Mesodermal cell (in vitro differentiated cells): ENCODE measurements at regions not wholly inside any gene's neighbourhood (a gene's known extent, or its start where the extent isn't known, plus 50 kb on each side); places are given as distances from the start of the nearest gene placed in this dataset.

Source experiments
- H3K27ac ChIP-seq: 2 replicates; pipeline ENCODE4 v1.7.0; 2013; ENCODE audit warnings: mild to moderate bottlenecking, low read depth, low read length, moderate library complexity; ENCODE audit not compliant: severe bottlenecking
- H3K36me3 ChIP-seq: 2 replicates; pipeline ENCODE4 v1.7.1; 2013; ENCODE audit warnings: mild to moderate bottlenecking, low read length, moderate library complexity; ENCODE audit not compliant: control insufficient read depth, insufficient read depth
- H3K4me1 ChIP-seq: one replicate; pipeline ENCODE4 v1.7.1; 2013; ENCODE audit warnings: mild to moderate bottlenecking, low read length; ENCODE audit not compliant: insufficient read depth, control insufficient read depth, poor library complexity, severe bottlenecking
- H3K4me3 ChIP-seq: 2 replicates; pipeline ENCODE4 v1.7.0; 2013; ENCODE audit warnings: low read length, control low read depth, mild to moderate bottlenecking; ENCODE audit not compliant: insufficient read depth, poor library complexity, severe bottlenecking; ENCODE audit errors: extremely low read depth
- H3K9me3 ChIP-seq: 2 replicates; pipeline ENCODE4 v1.7.1; 2013; ENCODE audit warnings: mild to moderate bottlenecking, low read length, moderate library complexity; ENCODE audit not compliant: control insufficient read depth
- WGBS, 2 experiments: methylation state at CpG; one replicate each; pipeline ENCODE4 v1.1.5; 2013; ENCODE audit warnings: missing lambda C conversion rate in 2 of 2; ENCODE audit not compliant: insufficient coverage in 2 of 2; 5-methylcytosine and 5-hydroxymethylcytosine counted together

DNA sequence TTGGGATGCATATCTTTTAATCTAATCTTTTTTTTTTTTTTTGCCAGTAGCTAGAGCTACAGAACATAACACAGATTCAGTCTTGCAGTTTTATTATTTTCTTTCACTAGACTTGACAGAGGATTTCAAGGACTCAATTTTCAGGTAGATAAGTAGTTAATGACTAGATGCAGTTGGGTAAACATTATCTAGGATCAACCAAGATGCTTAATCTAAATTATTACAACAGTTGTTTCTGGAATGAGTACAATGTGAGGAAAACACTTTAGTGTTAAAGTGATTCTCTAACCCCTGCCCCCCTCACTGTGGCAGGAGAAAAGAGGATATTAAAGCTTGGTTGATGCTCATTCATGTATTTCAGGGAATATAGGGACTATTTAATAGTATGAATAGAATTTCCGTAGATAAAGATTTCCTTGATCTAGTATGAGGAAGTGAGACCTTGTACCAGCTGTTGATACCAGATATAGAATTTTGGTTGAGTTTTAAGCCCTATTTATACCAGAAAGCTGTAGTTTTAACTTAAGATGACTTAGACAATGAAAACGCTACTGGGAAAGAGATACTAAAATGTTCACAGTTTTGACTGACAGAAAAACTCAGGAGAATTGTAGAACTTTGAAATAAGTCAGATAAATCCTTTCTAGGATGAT is 389.0 kb upstream of the C2CD4B start:
- no peak overlapping the region for H3K27ac ChIP-seq
- H3K9me3 ChIP-seq, result peaks cover 4% of the 10 kb centered on the region
- H3K4me3 ChIP-seq, result no peak overlapping the region
- H3K4me1 ChIP-seq, result peaks cover 3% of the 10 kb centered on the region
- 92 to 94% methylated on average over 2 of the region's 2 CpGs for WGBS, 2 experiments
- no peaks in the 10 kb centered on the region for H3K36me3 ChIP-seq

DNA sequence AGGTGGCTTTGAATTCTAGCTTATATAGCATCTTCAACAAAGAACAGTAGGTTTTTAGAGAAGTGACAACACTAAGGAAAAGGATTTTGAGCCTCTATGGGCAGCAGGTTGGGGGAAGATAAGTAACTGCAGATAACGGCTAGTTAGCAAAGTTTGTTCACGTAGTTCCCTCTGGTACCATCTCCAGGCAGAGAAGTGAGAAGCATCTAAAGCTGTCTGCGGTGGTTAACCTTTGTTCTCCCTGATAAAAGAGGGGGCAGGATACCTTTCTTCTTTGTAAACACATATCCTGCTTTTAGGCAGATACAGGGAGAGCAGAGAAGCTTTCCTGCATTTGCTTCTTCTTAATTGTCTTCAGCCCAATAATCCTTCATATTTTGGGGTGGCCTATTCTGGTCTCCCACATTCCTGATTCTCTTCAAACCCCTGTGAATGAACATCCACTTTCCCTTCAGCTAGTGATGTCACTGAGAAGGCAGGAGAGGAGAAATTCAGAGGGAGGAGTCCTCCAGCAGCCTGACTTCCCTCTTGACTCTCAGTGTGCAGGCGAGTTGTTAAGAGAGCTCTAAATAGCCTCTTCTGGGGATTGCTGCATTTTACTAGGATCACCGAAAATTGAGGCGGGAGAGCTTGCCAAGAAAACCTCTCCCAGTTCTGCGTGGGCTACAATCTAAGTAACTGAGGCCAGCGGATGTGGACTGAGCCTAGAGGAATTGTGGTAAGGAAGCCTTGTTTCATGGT is 393.7 kb upstream of the C2CD4B start:
- H3K36me3 ChIP-seq, result no peaks in the 10 kb centered on the region
- H3K9me3 ChIP-seq, result no peaks in the 10 kb centered on the region
- WGBS, 2 experiments, result 52 to 68% methylated on average over 4 to 6 of the region's 8 CpGs
- no peak overlapping the region for H3K4me3 ChIP-seq
- H3K27ac ChIP-seq, result peak overlapping the region; percentile 2
- H3K4me1 ChIP-seq, result peaks cover 9% of the 10 kb centered on the region

DNA sequence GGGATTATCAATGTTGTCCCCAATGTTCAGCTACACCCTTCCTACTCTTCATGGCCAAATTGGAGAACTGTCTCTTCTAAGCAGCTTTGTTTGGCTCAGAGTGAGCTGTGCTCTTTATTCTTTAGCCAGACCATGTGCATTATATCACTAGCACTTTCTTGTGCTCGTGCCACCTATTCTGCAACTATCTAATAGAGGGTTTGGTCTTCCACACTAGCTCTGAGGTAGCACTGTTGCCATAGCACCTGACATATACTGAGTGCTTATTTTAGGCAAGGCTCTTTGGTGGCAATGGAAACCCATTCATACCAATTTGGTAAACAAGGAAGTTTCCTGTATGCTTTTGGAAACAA is 394.3 kb upstream of the C2CD4B start:
- H3K4me3 ChIP-seq, result no peak overlapping the region
- no CpG with 5 or more reads among the region's 1 CpG for WGBS, 2 experiments
- H3K9me3 ChIP-seq, result no peaks in the 10 kb centered on the region
- H3K27ac ChIP-seq, result peak overlapping the region; percentile 2
- peaks cover 9% of the 10 kb centered on the region for H3K4me1 ChIP-seq
- no peaks in the 10 kb centered on the region for H3K36me3 ChIP-seq

DNA sequence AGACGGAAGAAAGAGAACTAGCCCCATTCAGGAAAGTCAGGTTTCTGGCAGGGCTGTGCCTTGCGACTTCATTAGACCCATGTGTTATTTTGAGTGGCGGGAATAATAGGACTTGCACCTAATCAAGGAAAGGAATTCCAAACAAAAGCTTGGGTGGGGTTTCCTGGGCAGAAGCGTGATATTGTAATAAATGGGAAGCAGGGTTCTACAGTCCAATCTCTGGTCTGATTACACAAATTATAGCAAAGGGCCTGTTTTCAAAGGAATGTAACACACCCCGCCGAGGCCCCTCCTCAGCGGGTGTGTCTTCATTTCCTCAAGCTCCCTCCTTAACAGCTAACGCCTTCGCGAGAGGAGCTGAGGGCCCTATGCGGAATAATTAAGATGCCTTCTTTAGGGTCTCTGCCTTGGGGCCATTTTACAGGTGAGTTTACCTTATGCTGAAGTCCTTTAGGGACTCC is 396.0 kb upstream of the C2CD4B start:
- Histone ChIP-seq H3K9me3 (no peaks in the 10 kb centered on the region), H3K27ac (no peak overlapping the region), H3K4me1 (peaks cover 9% of the 10 kb centered on the region), H3K4me3 (no peak overlapping the region), H3K36me3 (no peaks in the 10 kb centered on the region)
- WGBS, 2 experiments, result 66 to 84% methylated on average over 4 to 9 of the region's 11 CpGs

DNA sequence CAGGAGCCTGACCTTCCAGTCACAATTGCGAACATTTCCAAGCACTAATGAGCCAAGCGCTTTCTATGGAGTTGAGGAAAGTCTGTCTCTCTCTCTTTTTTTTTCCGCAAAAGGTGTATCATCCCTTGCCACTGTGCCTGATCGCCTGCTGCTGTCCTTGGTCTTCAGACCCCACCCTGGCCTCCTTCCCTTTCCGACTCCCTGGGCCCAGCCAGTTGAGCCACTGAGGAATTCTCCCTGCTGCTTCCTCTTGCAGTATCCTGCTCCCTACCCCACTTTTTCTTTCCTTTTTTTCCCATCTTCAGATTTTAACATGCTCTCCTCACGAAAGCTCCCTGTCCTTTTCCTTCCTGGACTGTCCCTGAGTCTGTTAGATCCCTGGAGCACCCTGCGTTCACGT is 396.5 kb upstream of the C2CD4B start:
- no peak overlapping the region for H3K4me3 ChIP-seq
- H3K36me3 ChIP-seq, result no peaks in the 10 kb centered on the region
- H3K27ac ChIP-seq, result no peak overlapping the region

DNA sequence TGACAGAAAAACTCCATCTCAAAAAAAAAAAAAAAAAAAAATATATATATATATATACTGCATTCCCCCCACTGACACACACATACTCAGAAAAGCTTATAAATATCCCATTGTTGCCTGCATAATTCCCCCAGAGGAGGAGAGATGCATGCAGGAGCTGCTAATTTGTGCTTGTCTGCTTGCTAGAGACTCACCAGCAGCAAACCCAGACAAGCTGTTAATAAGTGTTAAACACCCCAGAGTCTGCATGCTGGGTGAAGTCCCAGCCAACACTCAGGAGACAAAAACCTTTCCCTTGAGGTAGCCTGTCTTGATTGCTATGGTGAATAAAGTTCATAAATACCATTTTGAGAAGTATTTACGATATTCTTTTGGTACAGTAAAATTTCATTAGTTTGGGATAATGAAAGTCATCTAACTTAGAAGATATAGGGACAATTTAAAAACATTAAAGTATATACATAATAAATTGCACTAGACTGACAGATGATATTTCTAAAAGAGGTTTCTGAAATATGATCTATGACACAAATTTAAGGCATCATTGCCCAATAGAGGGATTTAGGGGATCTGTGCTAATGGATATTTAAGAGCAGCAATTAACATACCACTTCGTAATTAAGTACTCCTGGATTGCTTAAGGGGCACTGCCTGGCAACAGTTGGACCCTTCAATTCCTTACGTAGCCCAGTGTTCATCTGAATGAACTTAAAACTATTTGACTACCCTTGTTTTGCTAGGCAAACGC is 400.0 kb upstream of the C2CD4B start:
- WGBS, 2 experiments, result 88 to 100% methylated on average over 1 to 3 of the region's 4 CpGs
- peaks cover 10% of the 10 kb centered on the region for H3K4me1 ChIP-seq
- H3K9me3 ChIP-seq, result no peaks in the 10 kb centered on the region
- H3K36me3 ChIP-seq, result no peaks in the 10 kb centered on the region
- no peak overlapping the region for H3K27ac ChIP-seq
- H3K4me3 ChIP-seq, result no peak overlapping the region

More for the DNA sequence above, 396.5 kb upstream of the C2CD4B start:
- Histone ChIP-seq H3K4me1 (peaks cover 12% of the 10 kb centered on the region), H3K9me3 (no peaks in the 10 kb centered on the region)
- 71 to 84% methylated on average over 6 to 8 of the region's 8 CpGs for WGBS, 2 experiments

DNA sequence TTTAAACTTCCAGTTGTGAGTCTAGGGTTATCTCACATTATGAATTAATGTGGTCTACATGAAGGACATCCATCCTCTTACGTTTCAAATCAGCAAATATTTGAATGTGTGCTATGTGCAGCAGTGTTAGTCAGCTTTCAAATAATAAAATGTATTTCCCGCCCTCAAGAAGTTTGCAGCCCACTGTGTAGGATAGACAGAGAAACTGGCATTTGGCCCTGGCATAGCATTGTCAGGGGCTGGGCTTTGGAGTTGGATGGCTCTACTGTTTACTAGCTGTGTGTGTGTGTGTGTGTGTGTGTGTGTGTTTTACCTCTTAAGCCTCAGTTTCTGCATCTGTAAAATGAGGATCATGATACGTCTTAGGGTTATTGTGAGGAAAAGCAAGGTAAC is 400.5 kb upstream of the C2CD4B start:
- WGBS, 2 experiments, result 88 to 90% methylated on average over 2 of the region's 3 CpGs
- no peaks in the 10 kb centered on the region for H3K9me3 ChIP-seq
- H3K27ac ChIP-seq, result no peak overlapping the region
- H3K36me3 ChIP-seq, result no peaks in the 10 kb centered on the region
- no peak overlapping the region for H3K4me3 ChIP-seq
- peaks cover 10% of the 10 kb centered on the region for H3K4me1 ChIP-seq

DNA sequence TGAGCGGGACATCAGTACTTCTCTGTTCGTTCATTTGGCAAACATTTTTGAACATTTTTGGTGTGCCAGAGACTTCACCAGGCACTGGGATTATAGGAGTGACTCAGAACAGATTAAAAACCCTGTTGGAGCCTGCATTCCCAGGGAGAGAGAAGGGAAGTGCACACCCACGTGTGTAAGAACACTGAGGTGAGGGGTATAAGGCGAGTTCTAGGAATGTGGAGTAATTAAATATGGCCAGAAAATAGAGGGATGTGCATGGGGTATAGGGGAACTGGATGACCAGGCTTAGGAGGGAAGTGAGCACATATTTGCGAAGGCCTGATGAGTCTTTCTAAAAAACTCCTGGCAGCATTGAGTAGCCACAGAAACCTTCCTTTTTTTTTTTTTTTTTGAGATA is 401.2 kb upstream of the C2CD4B start:
- H3K4me3 ChIP-seq, result no peak overlapping the region
- H3K27ac ChIP-seq, result peak overlapping the region; percentile 20
- no peaks in the 10 kb centered on the region for H3K36me3 ChIP-seq
- no peaks in the 10 kb centered on the region for H3K9me3 ChIP-seq
- 82 to 86% methylated on average over 5 of the region's 5 CpGs for WGBS, 2 experiments
- H3K4me1 ChIP-seq, result peaks cover 6% of the 10 kb centered on the region

DNA sequence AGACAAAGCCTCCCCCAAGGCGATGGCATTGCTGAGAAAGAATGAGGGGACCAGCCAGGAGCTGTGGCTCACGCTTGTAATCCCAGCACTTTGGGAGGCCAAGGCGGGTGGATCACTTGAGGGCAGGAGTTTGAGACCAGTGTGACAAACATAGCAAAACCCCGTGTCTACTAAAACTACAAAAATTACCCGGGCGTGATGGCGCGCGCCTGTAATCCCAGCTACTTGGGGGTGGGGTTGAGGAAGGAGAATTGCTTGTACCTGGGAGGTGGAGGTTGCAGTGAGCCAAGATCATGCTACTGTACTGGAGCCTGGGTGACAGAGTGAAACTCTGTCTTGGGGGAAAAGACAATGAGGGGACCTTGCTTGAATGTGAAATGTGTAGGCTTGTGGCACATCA is 402.4 kb upstream of the C2CD4B start:
- no peaks in the 10 kb centered on the region for H3K36me3 ChIP-seq
- 97 to 98% methylated on average over 6 to 9 of the region's 9 CpGs for WGBS, 2 experiments

DNA sequence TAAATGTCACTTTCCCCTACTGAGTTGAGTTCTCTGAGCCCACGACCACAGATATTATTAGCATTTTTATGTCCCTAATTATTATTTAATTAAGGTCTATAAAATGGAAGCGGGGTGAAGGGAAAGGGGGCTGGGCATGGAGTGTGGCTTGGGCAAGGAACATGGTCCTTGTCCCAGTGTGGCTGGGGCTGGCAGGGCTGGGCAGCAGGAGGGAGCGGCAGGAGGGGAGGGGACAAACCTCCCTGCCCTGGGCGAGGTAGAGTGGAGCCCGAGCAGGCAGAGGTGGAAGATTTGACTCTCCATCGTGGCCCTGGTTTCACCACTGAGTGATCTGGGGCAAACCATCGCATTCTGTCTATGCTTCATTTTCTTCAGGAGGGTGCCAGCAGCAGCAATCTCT is 402.9 kb upstream of the C2CD4B start:
- no peak overlapping the region for H3K4me3 ChIP-seq
- H3K9me3 ChIP-seq, result no peaks in the 10 kb centered on the region
- no peaks in the 10 kb centered on the region for H3K36me3 ChIP-seq
- WGBS, 2 experiments, result 91 to 93% methylated on average over 5 to 6 of the region's 7 CpGs
- peaks cover 3% of the 10 kb centered on the region for H3K4me1 ChIP-seq
- no peak overlapping the region for H3K27ac ChIP-seq

More for the DNA sequence above, 402.4 kb upstream of the C2CD4B start:
- no peak overlapping the region for H3K27ac ChIP-seq
- no peaks in the 10 kb centered on the region for H3K9me3 ChIP-seq
- no peak overlapping the region for H3K4me3 ChIP-seq
- peaks cover 3% of the 10 kb centered on the region for H3K4me1 ChIP-seq
